ENCODE measurements at regions not wholly inside any gene's neighbourhood (a gene's known extent, or its start where the extent isn't known, plus 50 kb on each side); places are given as distances from the start of the nearest gene placed in this dataset.

GRCh38 chr7:110607050-110607857 is 483.7 kb upstream of the LRRN3 start:
- Histone ChIP-seq H3F3A (ENCODE audit: insufficient read depth, low read length) (no peaks in the 10 kb centered on the region), H3K36me3 (replicated peaks; ENCODE audit: insufficient read depth, low read length) (no peaks in the 10 kb centered on the region), H3K4me1 (ENCODE audit: low read length) (no peaks in the 10 kb centered on the region), H3K79me2 (ENCODE audit: low read length) (no peaks in the 10 kb centered on the region), H3K4me2 (ENCODE audit: low read depth, low read length) (no peak overlapping the region), H3K4me3 (ENCODE audit: low read length) (no peak overlapping the region), H3K9me2 (replicated peaks; ENCODE audit: insufficient read depth, low read length) (no peaks in the 10 kb centered on the region), H3K27ac (ENCODE audit: low read length) (no peak overlapping the region), H3K27me3 (replicated peaks; ENCODE audit: insufficient read depth, low read length) (no peaks in the 10 kb centered on the region), H3K9ac (ENCODE audit: low read length) (no peak overlapping the region), H4K20me1 (ENCODE audit: insufficient read depth, low read length) (no peaks in the 10 kb centered on the region), H2AFZ (ENCODE audit: low read length) (no peak overlapping the region), H3K9me3 (replicated peaks; ENCODE audit: insufficient read depth, low read length) (no peaks in the 10 kb centered on the region)
- TF ChIP-seq EZH2 (optimal IDR thresholded peaks at IDR 0.05; ENCODE audit: low read depth, low read length): no peak
- no peak for TF ChIP-seq EZH2phosphoT487 (IDR thresholded peaks at IDR 0.05; ENCODE audit: low read length)
- no peak for TF ChIP-seq CTCF (IDR thresholded peaks at IDR 0.05; ENCODE audit: low read length)
- DNase-seq: no peak

GRCh38 chr7:110609336-110609735 is 481.6 kb upstream of the LRRN3 start:
- Histone ChIP-seq H3K4me2 (ENCODE audit: low read depth, low read length) (no peak overlapping the region), H3K79me2 (ENCODE audit: low read length) (no peaks in the 10 kb centered on the region), H3K27ac (ENCODE audit: low read length) (no peak overlapping the region), H3K9me2 (replicated peaks; ENCODE audit: insufficient read depth, low read length) (no peaks in the 10 kb centered on the region), H2AFZ (ENCODE audit: low read length) (no peak overlapping the region), H3F3A (ENCODE audit: insufficient read depth, low read length) (no peaks in the 10 kb centered on the region), H3K27me3 (replicated peaks; ENCODE audit: insufficient read depth, low read length) (no peaks in the 10 kb centered on the region), H3K36me3 (replicated peaks; ENCODE audit: insufficient read depth, low read length) (no peaks in the 10 kb centered on the region), H4K20me1 (ENCODE audit: insufficient read depth, low read length) (no peaks in the 10 kb centered on the region), H3K4me1 (ENCODE audit: low read length) (no peaks in the 10 kb centered on the region), H3K4me3 (ENCODE audit: low read length) (no peak overlapping the region), H3K9me3 (replicated peaks; ENCODE audit: insufficient read depth, low read length) (no peaks in the 10 kb centered on the region), H3K9ac (ENCODE audit: low read length) (no peak overlapping the region)
- DNase-seq: no peak
- TF ChIP-seq EZH2 (optimal IDR thresholded peaks at IDR 0.05; ENCODE audit: low read depth, low read length) (no peak), EZH2phosphoT487 (IDR thresholded peaks at IDR 0.05; ENCODE audit: low read length) (no peak), CTCF (IDR thresholded peaks at IDR 0.05; ENCODE audit: low read length) (no peak)

GRCh38 chr7:110612680-110613079 is 478.2 kb upstream of the LRRN3 start:
- no peak overlapping the region for H3K4me2 ChIP-seq (ENCODE audit: low read depth, low read length)

More at GRCh38 chr7:110612680-110613079, 478.2 kb upstream of the LRRN3 start:
- Histone ChIP-seq H4K20me1 (ENCODE audit: insufficient read depth, low read length) (no peaks in the 10 kb centered on the region), H3K27ac (ENCODE audit: low read length) (no peak overlapping the region), H3K79me2 (ENCODE audit: low read length) (no peaks in the 10 kb centered on the region), H3K4me1 (ENCODE audit: low read length) (no peaks in the 10 kb centered on the region), H3K27me3 (replicated peaks; ENCODE audit: insufficient read depth, low read length) (no peaks in the 10 kb centered on the region), H2AFZ (ENCODE audit: low read length) (no peak overlapping the region), H3K9me2 (replicated peaks; ENCODE audit: insufficient read depth, low read length) (no peaks in the 10 kb centered on the region), H3K36me3 (replicated peaks; ENCODE audit: insufficient read depth, low read length) (no peaks in the 10 kb centered on the region), H3K9me3 (replicated peaks; ENCODE audit: insufficient read depth, low read length) (no peaks in the 10 kb centered on the region), H3F3A (ENCODE audit: insufficient read depth, low read length) (no peaks in the 10 kb centered on the region), H3K4me3 (ENCODE audit: low read length) (no peak overlapping the region), H3K9ac (ENCODE audit: low read length) (no peak overlapping the region)
- DNase-seq: no peak
- TF ChIP-seq EZH2 (optimal IDR thresholded peaks at IDR 0.05; ENCODE audit: low read depth, low read length) (no peak), EZH2phosphoT487 (IDR thresholded peaks at IDR 0.05; ENCODE audit: low read length) (no peak), CTCF (IDR thresholded peaks at IDR 0.05; ENCODE audit: low read length) (no peak)

All from MM.1S (cell line).